HG03025 (cell line): ENCODE measurements at regions not wholly inside any gene's neighbourhood (a gene's known extent, or its start where the extent isn't known, plus 50 kb on each side); places are given as distances from the start of the nearest gene placed in this dataset.

Source experiments
- ATAC-seq: cut with Tn5 transposase; IDR thresholded peaks from one replicate; pipeline ENCODE4 v1.9.1; 2021; ENCODE audit warnings: mild to moderate bottlenecking, moderate library complexity; ENCODE audit not compliant: unreplicated experiment, low FRiP score

GRCh38 chr12:78753058-78753457 is 111.5 kb upstream of the SYT1 start:
- ATAC-seq, result no peak

- ATAC-seq, result no peak
Observed at GRCh38 chr12:78756936-78757335, 107.6 kb upstream of the SYT1 start.

GRCh38 chr12:78759367-78759766 is 105.2 kb upstream of the SYT1 start:
- ATAC-seq, result no peak

GRCh38 chr12:78760906-78761305 is 103.7 kb upstream of the SYT1 start:
- ATAC-seq, result no peak

GRCh38 chr12:78764913-78765312 is 99.7 kb upstream of the SYT1 start:
- ATAC-seq, result no peak

GRCh38 chr12:78767264-78767981 is 97.2 kb upstream of the SYT1 start:
- ATAC-seq, result no peak

GRCh38 chr12:78778339-78778738 is 86.2 kb upstream of the SYT1 start:
- no peak for ATAC-seq

GRCh38 chr12:78787576-78787975 is 77.0 kb upstream of the SYT1 start:
- no peak for ATAC-seq

- ATAC-seq, result no peak
Observed at GRCh38 chr12:78790148-78790547, 74.4 kb upstream of the SYT1 start.

GRCh38 chr12:78792052-78792698 is 72.4 kb upstream of the SYT1 start:
- no peak for ATAC-seq

GRCh38 chr12:78793491-78793890 is 71.1 kb upstream of the SYT1 start:
- no peak for ATAC-seq

- no peak for ATAC-seq
Observed at GRCh38 chr12:78793982-78794381, 70.6 kb upstream of the SYT1 start.

GRCh38 chr12:78795934-78796445 is 68.6 kb upstream of the SYT1 start:
- no peak for ATAC-seq

- ATAC-seq, result no peak
Observed at GRCh38 chr12:78797196-78797931, 67.2 kb upstream of the SYT1 start.

- ATAC-seq, result no peak
Observed at GRCh38 chr12:78799649-78800048, 64.9 kb upstream of the SYT1 start.

- no peak for ATAC-seq
Observed at GRCh38 chr12:78802593-78802992, 62.0 kb upstream of the SYT1 start.

GRCh38 chr12:78804262-78804661 is 60.3 kb upstream of the SYT1 start:
- no peak for ATAC-seq
